ENCODE measurements at regions not wholly inside any gene's neighbourhood (a gene's known extent, or its start where the extent isn't known, plus 50 kb on each side); places are given as distances from the start of the nearest gene placed in this dataset.

- no peaks in the 10 kb centered on the region for H3K36me3 ChIP-seq (ENCODE audit: control insufficient read depth, insufficient read depth, low read length)
- H3K27me3 ChIP-seq (ENCODE audit: control insufficient read depth, insufficient read depth, low read length): no peaks in the 10 kb centered on the region
- ChIA-PET CTCF (no interaction called here), POLR2A (no interaction called here)
- H3K4me3 ChIP-seq (ENCODE audit: low read depth, low read length): no peak overlapping the region
- DNase-seq (ENCODE audit: low read depth): no peak
- no peak for TF ChIP-seq CTCF (IDR thresholded peaks at IDR 0.05; ENCODE audit: insufficient read depth, low read depth, low read length)
Observed at GRCh38 chr12:111103583-111103982, 183.2 kb upstream of the MYL2 start.

GRCh38 chr12:111102102-111102739 lies 181.8 kb upstream of the MYL2 start:
- Histone ChIP-seq H3K27me3 (ENCODE audit: control insufficient read depth, insufficient read depth, low read length) (no peaks in the 10 kb centered on the region), H3K4me3 (ENCODE audit: low read depth, low read length) (no peak overlapping the region), H3K36me3 (ENCODE audit: control insufficient read depth, insufficient read depth, low read length) (no peaks in the 10 kb centered on the region)
- ChIA-PET CTCF (no interaction called here), POLR2A (no interaction called here)
- TF ChIP-seq CTCF (IDR thresholded peaks at IDR 0.05; ENCODE audit: insufficient read depth, low read depth, low read length): no peak
- DNase-seq (ENCODE audit: low read depth): no peak

GRCh38 chr12:111101003-111101402 lies 180.6 kb upstream of the MYL2 start:
- CTCF ChIA-PET: no interaction called here
- DNase-seq (ENCODE audit: low read depth): no peak
- H3K27me3 ChIP-seq (ENCODE audit: control insufficient read depth, insufficient read depth, low read length): no peaks in the 10 kb centered on the region
- POLR2A ChIA-PET: no interaction called here
- no peak for TF ChIP-seq CTCF (IDR thresholded peaks at IDR 0.05; ENCODE audit: insufficient read depth, low read depth, low read length)
- H3K36me3 ChIP-seq (ENCODE audit: control insufficient read depth, insufficient read depth, low read length): no peaks in the 10 kb centered on the region
- no peak overlapping the region for H3K4me3 ChIP-seq (ENCODE audit: low read depth, low read length)

- no peak for TF ChIP-seq CTCF (IDR thresholded peaks at IDR 0.05; ENCODE audit: insufficient read depth, low read depth, low read length)
- POLR2A ChIA-PET: no interaction called here
- no peak for DNase-seq (ENCODE audit: low read depth)
- Histone ChIP-seq H3K27me3 (ENCODE audit: control insufficient read depth, insufficient read depth, low read length) (no peaks in the 10 kb centered on the region), H3K36me3 (ENCODE audit: control insufficient read depth, insufficient read depth, low read length) (no peaks in the 10 kb centered on the region), H3K4me3 (ENCODE audit: low read depth, low read length) (no peak overlapping the region)
- CTCF ChIA-PET: no interaction called here
Observed at GRCh38 chr12:111100554-111100953, 180.2 kb upstream of the MYL2 start.

DNA sequence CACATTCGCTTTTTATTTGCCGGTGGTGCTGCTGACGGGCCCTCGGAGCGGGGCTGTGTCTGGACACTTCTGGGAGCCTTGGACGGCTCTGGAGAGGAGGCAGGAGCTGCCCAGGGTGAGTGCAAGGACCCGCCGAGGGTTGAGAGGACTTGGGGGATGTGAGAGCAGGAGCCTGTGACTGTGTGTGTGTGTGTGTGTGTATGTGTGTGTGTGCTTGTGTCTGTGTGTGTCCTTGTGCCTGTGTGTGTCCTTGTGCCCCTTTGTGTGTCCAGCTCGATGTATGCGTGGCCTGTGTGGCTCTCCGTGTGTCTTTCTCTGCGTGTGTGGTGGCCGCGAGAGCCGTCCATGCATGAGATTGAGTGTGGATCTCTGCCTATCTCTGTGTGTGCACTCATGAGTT lies 179.6 kb upstream of the MYL2 start:
- CTCF ChIA-PET: no interaction called here
- POLR2A ChIA-PET: no interaction called here
- H3K27me3 ChIP-seq (ENCODE audit: control insufficient read depth, insufficient read depth, low read length): no peaks in the 10 kb centered on the region
- DNase-seq (ENCODE audit: low read depth): no peak
- TF ChIP-seq CTCF (IDR thresholded peaks at IDR 0.05; ENCODE audit: insufficient read depth, low read depth, low read length): no peak
- H3K36me3 ChIP-seq (ENCODE audit: control insufficient read depth, insufficient read depth, low read length): no peaks in the 10 kb centered on the region
- H3K4me3 ChIP-seq (ENCODE audit: low read depth, low read length): no peak overlapping the region
